EL (cell line): ENCODE measurements at regions not wholly inside any gene's neighbourhood (a gene's known extent, or its start where the extent isn't known, plus 50 kb on each side); places are given as distances from the start of the nearest gene placed in this dataset.
"Not testable (repeated sequence)": the region's sequence is repeated elsewhere in the genome, so short reads cannot be mapped to it uniquely, and the experiment has no call there.

ENCODE experiments used
- DNase-seq: peaks from one replicate; pipeline ENCODE4 v3.0.0-alpha.2; 2016

- DNase-seq = not testable (repeated sequence)
Observed at GRCh38 chr1:185538309-185538898, 195.8 kb upstream of the HMCN1 start.

GRCh38 chr1:185537596-185537995 lies 196.6 kb upstream of the HMCN1 start:
- no peak for DNase-seq

DNA sequence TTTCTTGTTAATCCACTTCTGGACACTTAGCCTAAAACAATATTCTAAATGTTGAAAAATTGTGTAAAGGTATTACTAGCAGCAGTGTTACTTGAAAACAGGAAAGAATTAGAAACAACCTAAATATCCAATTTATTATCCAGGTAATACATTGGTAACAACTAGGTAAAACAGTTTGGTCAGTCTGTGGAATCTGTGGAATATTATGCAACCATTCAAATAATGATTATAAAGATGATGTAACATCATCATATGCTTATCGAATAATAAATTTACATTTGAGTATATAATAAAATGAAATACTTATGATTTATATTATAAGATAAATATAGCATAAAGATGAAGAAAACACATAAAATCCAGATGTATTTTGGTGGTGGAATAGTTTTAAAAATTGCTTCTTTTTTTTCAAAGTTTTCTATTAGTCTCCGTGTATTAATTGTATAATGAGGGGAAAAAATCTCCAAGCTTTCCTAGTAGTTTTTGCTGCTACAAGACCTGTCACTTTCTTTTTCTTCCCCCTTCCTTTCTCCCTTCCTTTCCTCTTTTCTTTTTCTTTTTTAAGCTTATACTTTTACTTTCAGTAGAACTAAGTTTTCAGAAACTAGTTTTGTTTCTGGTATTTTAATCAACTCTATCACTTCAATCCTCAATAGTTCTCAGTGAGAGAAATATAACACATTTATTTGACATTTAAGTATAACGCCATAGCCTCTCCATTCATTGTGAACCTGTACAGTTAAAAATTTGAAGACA lies 197.8 kb upstream of the HMCN1 start:
- no peak for DNase-seq

DNA sequence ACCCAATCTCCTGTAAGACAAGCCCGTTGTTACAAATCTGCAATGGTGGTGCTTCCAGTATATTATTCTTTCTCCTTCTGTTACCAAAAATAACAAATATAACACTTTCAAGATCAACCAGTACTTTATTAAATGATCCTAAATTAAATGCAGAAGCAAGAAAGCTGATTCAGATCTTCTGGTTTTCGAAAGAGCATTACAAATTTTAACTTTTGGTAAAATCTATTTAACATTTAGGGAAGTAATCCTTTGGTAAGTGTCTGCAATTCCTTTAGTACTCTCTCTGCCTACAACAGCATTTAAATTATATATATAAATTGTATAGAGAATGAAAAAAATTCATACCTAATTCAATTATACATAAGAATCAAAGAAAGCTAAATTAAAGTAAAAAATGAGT lies 198.6 kb upstream of the HMCN1 start:
- no peak for DNase-seq

GRCh38 chr1:185534801-185535200 lies 199.4 kb upstream of the HMCN1 start:
- DNase-seq = no peak

DNA sequence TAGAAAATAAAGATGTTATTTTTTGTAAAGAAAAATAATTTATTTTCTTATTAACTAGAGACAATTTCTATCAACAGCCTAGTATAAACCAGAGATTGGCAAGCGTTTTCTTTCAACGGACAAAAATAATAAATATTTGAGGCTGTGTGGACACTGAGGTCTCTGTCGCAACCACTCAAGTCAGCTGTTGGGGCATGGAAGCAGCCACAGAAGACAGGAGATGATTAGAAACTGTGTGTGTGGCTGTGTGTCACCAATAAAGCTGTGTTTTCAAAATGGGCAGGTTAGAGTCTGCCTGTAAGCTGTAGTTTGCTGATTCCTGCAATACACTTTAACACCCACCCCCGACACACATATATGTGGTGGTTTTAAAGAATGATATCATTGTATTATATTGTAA lies 200.6 kb upstream of the HMCN1 start:
- DNase-seq = no peak

GRCh38 chr1:185532856-185533255 lies 201.3 kb upstream of the HMCN1 start:
- DNase-seq = no peak

DNA sequence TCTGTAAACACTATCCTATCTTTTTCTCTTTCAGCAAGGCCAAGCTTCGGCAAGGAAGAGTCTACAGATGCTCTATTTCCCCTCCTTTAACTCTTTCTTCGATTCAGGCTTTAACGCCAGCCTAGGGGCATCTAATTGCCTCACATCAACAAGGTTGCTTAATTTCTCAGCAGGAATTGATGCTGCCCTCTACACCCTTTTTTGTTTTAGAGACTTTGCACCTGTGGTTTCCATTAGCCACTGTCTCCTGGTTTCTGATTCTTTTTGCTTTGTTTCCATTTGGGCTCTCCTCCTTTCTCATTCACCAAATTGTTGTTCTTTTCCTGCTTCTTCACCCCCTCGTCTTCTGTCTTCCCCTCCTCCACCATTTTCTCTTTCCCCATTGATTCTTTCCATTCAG lies 202.4 kb upstream of the HMCN1 start:
- DNase-seq = no peak

GRCh38 chr1:185530215-185530614 lies 204.0 kb upstream of the HMCN1 start:
- no peak for DNase-seq

GRCh38 chr1:185529673-185530072 lies 204.5 kb upstream of the HMCN1 start:
- no peak for DNase-seq

DNA sequence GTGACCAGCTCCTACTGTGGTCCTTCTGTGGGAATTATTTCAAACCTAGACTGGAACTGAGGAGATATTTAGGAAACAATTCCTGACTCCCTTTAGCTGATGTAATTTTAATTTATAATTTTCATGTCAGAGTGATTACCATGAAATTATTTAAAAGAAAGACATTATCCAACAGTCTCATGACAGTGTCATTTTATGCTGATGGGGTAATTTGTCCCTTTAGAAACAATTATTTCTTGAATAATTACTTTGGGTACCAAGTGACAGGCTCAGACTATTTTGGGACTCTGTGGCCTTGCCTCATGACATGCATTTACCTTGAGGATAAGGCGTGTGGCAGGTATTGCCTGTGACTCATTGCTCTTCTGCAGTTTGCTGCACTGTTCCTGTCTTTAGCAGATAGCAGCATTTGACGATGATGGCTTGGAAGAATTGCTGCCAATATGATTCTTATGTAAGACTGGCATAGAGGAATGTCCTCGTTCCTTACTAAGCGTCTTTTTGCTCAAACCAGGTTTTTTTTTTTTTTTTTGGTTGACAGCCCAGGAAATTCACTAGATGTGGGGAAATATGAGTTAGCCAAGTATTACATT lies 206.0 kb upstream of the HMCN1 start:
- DNase-seq = no peak

GRCh38 chr1:185526344-185527307 lies 207.6 kb upstream of the HMCN1 start:
- DNase-seq = no peak

DNA sequence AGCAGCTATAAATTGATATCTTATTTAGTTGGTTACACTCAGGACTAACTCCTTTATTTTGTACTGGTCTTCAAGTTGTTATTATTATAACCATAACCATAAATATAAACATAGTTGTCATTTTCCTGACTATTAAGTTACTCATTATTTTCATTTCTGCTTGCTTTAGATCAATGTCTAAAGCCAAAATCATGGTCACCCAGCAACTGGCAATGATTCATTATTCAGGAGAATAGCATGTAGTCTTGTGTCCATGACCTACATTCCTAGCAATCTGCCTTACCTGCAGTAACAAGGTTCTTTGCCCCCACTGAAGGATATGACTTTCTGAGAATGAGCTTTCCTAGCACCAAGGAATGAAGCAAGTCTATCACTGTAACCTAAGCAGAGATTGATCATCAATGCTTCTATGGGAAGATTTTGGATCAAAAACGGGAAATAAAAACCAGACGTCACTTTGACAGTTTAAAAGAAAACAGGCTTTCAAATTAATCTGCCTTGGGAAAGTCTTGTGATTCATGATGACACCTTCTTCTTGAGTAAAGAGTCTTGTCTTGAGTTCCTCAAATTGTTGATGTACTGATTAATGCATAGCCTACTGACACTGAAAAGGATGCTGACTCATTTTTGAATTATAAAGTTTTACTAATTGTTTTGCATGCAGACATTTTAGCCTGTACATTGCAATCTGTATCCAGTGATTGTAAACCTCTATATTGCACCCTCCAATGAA lies 203.3 kb upstream of the IVNS1ABP start:
- DNase-seq = peak; percentile 52

- no peak for DNase-seq
Observed at GRCh38 chr1:185517808-185518419, 200.9 kb upstream of the IVNS1ABP start.

DNA sequence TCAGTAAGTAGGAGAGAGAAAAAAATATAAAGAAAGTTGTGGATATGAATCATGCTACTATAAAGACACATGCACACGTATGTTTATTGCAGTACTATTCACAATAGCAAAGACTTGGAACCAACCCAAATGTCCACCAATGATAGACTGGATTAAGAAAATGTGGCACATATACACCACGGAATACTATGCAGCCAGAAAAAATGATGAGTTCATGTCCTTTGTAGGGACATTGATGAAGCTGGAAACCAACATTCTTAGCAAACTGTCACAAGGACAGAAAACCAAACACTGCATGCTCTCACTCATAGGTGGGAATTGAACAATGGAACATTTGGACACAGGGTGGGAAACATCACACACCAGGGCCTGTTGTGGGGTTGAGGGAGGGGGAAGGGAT lies 200.3 kb upstream of the IVNS1ABP start:
- DNase-seq = not testable (repeated sequence)

- no peak for DNase-seq
Observed at GRCh38 chr1:185515696-185516095, 198.7 kb upstream of the IVNS1ABP start.

GRCh38 chr1:185514311-185514710 lies 197.3 kb upstream of the IVNS1ABP start:
- no peak for DNase-seq

DNA sequence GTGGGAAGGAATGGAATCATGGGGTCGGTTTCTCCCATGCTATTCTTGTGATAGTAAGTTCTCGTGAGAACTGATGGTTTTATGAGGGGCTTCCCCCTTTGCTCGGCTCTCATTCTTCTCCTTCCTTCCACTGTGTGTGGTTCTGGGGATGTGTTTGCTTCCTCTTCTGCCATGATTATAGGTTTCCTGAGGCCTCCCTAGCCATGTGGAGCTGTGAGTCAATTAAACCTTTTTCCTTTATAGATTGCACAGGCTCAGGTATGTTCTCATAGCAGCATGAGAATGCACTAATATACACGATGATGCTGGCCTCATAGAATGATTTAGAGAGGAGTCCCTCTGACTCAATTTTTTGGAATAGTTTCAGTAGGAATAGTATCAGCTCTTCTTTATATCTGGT lies 195.4 kb upstream of the IVNS1ABP start:
- DNase-seq = no peak

GRCh38 chr1:185501099-185501498 lies 184.1 kb upstream of the IVNS1ABP start:
- no peak for DNase-seq

DNA sequence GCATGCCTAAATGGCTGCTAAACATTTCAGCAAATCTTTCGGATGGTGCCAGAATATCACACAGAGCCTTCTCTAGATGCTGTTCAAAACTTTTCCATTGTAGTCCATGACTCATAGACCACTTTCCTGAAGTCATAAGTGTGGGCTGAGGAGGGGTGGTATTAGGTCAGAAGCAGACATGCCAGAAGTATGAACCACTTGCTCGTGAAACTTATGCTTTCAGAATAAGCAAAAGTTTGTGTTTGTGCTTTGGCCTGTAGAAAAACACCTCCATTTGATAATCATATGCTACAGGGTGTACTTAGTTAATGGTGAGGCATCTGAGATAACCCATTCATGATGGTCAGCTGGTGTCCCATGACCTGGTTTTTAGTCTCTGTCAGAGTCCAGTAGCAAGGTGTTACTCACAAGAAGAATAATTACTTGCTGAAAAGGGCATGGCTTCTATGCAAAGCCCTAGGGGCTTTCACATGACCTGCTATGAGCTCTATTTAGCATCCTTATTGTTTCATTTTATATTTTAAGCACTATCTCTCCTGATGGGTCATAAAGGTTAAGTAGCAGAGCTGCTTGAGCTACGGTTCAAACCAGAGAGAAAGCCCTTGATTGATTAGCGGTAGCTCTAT lies 183.1 kb upstream of the IVNS1ABP start:
- peak; percentile 90 for DNase-seq

- DNase-seq = no peak
Observed at GRCh38 chr1:185498207-185498606, 181.2 kb upstream of the IVNS1ABP start.

- no peak for DNase-seq
Observed at GRCh38 chr1:185497177-185497576, 180.1 kb upstream of the IVNS1ABP start.
